Endometrium (tissue), 2 donors: ENCODE measurements at regions not wholly inside any gene's neighbourhood (a gene's known extent, or its start where the extent isn't known, plus 50 kb on each side); places are given as distances from the start of the nearest gene placed in this dataset.

ENCODE experiments used
- FAIRE-seq: peaks from 2 replicates; lab custom pipeline; 2012; peaks lifted over from hg19 to GRCh38; lab: Jason Lieb, UNC
- donor health status: control.
- donor health status: control.

DNA sequence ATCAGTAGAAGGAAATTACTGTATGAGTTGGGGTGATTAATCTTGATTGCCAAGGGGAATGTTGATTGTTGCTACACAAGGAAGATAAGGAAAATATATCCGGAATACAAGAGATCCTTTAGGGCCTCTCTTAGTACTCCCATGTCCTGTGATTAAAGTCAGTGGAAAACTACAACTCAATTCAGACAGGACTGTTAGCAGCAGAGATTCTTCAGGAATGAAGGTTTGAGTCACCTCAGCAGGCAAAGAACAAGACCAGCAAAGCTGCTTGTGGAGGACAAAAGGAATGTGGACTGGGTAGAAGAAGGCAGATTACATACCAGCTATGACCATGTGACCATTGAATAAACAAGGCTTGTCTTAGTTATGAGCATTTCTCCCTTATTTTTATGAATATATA, 478.2 kb downstream of the BUD13 start:
- FAIRE-seq: no peak

DNA sequence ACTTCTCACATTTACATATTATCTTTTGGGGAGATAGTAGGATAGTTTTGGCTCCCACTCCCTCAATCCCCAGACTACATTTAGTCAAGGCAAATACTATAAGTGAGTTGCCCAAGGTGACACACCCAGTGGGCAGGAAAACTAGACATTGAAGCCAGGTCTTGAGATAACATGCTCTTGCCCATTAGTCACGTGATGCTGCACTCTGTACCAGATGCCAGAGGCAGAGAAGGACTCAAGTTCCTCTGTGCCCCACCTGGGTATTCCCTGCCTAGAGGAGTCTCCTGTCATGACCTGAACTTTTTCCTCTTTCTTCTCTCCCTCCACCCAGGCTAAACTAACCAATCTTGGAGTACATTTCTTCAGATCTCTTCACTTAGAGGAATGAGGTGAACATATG, 484.9 kb downstream of the BUD13 start:
- no peak for FAIRE-seq

DNA sequence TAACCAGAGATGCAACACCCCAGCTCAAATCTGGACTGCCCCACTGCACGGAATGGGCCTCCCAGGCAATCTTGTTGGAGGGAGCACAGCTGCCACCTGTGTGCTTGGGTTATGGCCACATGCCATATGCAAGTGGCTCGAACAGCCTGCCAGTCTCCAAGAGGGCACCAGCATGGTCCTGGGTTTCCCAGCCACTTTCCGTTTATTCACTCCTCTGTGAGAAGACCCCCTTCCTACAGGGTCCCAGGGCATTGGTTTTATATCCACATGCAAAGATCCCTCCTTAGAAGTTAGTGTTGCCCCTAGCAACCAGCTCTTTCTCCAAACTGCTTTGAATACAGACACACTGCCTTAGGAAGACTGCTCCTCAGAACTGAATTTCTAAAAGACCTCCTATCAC, 487.8 kb downstream of the BUD13 start:
- FAIRE-seq: no peak

DNA sequence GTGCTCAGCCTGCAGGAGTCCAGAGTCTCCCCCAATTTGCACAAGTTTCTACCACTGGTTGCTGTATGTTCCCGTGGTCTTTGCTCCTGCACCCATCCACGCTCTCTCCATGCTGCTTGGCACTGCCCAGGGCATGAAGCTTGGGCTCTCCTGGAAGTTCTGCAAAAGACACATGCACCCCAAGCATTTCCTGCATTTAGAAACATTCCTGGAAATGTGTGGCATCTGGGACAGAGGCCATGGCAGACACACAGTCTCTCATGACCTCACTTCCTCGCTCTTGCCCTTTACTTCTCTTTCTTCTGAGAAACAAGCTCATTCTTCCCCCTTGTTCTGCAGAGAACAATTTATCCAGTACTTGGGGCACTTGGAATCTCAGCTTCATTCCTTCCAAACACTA, 489.5 kb downstream of the BUD13 start:
- no peak for FAIRE-seq

- FAIRE-seq: no peak
Measured at GRCh38 chr11:116282481-116282880, 490.3 kb downstream of the BUD13 start.

DNA sequence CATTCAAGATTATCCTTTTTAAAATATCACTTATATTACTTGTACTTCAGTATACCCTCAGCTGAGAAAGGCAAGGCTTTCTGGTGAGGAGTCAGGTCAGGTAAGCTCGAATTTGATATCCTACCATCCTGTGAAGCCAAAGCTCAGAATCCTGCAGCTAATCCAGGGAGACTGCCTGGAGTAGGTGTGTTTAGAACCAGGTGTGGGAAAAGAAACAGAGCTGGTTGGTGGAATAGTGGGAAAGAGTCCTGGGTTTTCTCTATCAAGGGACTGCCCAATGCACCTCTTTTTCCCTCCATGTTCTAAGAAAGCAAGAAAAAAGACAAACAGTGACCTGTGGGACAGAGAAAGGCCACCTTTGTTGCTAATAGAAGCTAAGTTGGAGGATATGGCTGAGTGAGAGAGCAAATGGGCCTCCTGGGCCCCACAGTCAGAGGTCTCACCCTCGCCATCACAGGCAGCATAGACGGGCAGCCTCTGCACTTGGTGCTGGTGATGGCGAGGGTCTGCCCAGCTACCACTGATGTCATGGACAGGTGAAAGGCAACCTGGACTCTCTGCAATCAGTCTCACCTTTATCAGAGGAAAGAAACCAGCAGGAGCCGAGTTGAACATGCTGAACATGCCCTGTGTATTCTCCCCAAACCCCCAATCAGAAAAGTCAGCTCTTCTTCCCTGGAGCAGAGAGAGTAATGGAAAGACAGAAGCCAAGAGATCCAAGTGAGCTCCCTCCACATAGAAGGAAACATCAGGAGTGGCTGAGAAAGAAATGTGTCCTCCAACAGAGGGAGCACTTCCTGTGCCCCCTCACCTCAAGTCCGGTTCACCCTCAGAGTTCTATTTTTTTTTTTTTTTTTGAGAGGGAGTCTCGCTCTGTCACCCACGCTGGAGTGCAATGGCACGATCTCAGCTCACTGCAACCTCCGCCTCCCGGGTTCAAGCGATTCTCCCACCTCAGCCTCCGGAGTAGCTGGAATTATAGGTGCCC, 491.3 kb downstream of the BUD13 start:
- FAIRE-seq: no peak

GRCh38 chr11:116279511-116279910, 493.3 kb downstream of the BUD13 start:
- FAIRE-seq: no peak

DNA sequence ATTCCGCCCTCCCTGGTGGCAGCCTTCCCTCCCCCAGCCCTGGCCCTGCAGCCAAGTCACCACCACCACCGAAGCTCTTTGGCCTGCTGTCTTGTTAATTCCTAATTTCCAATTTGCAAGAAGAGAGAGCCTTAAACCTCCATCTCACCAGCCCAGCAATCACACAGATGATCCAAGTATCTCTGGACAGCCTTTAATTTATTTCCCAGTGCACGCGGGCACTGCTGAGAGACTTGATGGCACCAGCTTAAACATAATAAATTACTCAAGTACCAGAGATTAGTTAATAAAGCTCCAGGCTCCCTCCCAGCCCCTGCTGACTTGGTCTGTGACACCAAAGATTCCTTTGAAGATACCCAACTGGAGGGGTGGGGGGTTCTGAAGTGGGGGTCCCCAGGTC, 494.7 kb downstream of the BUD13 start:
- no peak for FAIRE-seq

- FAIRE-seq: no peak
Measured at GRCh38 chr11:116276051-116277044, 496.4 kb downstream of the BUD13 start.

GRCh38 chr11:116275635-116276034, 497.2 kb downstream of the BUD13 start:
- no peak for FAIRE-seq

- no peak for FAIRE-seq
Measured at GRCh38 chr11:116274521-116274920, 498.3 kb downstream of the BUD13 start.

- FAIRE-seq: no peak
Measured at GRCh38 chr11:116272181-116272789, 500.5 kb downstream of the BUD13 start.

DNA sequence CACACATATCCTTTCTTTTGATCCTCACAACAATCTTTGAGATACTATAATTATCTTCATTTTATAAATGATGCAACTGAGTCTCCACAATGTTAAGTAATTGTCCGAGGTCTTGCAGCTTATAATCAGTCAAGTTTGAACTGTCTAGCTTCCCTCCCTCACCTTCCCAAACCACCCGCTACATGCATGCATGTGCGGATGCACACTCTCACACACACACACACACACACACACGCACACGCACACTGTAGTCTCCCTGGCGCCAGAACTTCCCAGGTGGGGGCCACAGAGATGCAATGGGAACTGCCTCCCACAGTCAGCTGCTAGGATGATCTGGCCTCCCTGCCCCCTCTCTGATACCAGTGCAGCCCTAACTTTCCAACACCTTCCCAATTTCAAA, 501.3 kb downstream of the BUD13 start:
- FAIRE-seq: no peak

DNA sequence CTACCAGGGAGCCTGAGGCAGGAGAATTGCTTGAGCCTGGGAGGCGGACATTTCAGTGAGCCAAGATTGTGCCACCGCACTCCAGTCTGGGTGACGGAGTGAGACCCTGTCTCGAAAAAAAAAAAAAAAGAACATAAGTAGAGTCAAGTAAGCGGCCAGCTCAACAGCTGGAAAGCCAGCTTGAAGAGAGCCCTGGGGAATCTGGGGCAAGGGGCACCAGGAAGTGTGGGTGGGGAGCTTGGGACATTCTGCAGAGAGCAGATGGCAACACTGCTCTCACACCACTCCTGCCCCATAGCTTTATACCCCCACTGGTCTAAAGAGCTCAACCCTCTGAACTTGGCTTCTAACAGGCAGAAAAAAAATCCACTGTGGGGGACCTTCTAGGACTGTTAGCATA, 505.6 kb downstream of the BUD13 start:
- no peak for FAIRE-seq

DNA sequence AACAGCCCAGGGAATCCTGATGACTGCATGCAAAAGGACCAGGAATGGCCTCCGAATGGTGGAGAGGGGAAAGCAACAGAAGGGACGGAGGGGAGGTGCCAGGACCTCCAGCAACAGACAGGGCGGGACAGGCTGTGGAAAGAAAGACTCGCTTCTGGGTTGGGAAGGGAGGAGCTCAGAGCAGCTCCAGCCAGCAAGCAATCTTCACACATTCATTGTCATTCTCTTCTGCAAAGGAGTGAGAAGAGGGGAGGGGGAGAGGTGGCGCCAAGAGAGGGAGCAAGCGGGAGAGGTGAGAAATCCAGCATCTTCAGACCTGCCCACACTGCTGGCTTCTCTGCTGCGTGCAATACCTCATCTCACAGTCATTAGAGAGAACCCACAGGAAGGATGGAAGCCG, 509.0 kb downstream of the BUD13 start:
- FAIRE-seq: no peak

DNA sequence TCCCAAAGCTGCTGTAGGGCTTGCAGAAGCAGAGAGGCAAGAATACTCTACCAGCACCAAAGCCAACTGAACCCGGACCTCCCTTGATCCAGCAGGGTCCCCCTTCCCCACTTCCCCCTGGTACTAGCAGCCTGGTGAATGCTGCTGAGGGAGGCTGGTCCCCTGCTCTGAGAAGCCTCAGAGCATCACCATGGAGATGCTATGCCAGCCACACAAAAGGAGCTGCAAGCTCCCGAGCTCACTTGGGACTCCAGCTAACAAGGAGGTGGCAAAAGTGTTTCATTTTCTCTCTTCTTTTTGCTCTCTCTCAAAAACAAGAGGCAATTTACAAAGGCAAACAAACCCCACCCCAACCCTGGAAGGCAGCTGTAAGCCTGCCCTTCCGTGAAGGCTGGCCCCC, 509.8 kb downstream of the BUD13 start:
- no peak for FAIRE-seq

- no peak for FAIRE-seq
Measured at GRCh38 chr11:116262370-116262769, 510.4 kb downstream of the BUD13 start.

DNA sequence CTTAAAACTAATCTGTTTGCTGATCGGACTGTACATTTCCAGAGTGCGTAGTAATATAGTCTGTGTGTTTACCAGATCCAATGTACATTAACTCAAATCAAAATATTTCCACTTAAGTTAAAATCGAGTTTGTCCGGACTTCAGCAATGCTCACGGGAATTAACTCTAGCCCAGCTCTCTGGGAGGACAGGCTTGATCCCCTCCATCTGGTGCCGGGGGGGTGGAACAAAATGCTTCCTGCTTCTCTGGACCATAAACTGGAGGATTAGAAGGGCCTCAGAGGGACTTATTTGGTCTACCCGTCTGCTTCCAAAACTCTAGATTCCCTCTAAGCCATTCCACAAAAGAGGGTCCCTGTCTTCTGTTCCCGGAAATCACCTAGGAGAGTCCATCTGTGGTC, 511.2 kb downstream of the BUD13 start:
- no peak for FAIRE-seq

DNA sequence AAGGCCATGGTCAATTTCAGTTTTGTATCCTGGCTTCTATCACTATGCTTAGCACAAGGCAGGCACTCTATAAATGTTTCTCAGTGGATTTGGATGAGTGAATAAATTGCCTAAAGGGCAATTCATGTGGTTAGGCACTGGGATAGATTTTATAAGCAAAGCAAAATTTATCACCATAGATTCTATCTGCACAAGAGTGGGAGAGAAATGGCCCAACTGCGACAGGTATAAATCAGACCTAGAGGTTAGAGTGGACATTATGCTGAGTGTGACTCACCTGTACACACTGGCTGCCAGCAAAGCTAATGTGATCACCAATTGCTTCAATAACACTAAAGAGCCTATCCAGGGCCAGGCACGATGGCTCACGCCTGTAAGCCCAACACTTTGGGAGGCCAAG, 514.0 kb downstream of the BUD13 start:
- FAIRE-seq: no peak

- FAIRE-seq: no peak
Measured at GRCh38 chr11:116257883-116258282, 514.9 kb downstream of the BUD13 start.

DNA sequence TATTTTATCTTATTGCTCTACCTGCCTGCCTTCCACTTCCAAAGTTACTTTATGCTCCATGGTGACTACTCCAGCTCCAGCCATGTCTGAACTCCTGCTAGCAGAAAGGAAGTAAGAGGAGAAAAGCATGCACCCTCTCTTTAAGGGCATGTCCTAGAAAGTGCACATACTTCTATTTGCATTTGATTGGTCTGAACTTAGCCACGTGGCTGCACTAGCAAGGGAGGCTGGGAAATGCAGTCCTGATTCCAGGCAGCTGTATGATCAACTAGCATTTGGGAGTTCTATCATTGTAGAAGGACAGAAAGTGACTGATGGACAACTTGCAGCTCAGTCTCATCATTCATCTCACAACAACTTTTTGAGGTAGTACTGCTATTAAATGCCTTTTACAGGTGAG, 515.7 kb downstream of the BUD13 start:
- no peak for FAIRE-seq

GRCh38 chr11:116256215-116256614, 516.6 kb downstream of the BUD13 start:
- FAIRE-seq: no peak
